PC-9 (cell line): ENCODE measurements at regions not wholly inside any gene's neighbourhood (a gene's known extent, or its start where the extent isn't known, plus 50 kb on each side); places are given as distances from the start of the nearest gene placed in this dataset.

Experiments
- BruUV-seq: library from RNA; stranded (reverse); fragments of 400-500 nt; replicated peaks from 2 replicates; lab custom pipeline; 2021; lab: Mats Ljungman, UMichigan
- CTCF ChIA-PET: fragments of 300-600 bp; sonication (Branson Sonifier 250); formaldehyde crosslinking; loops from one replicate; lab custom pipeline; 2022; ENCODE audit warnings: antibody characterized with exemption; lab: Charles Lee
- POLR2A ChIA-PET: fragments of 300-600 bp; sonication (Branson Sonifier 250); formaldehyde crosslinking; loops from one replicate; lab custom pipeline; 2022; ENCODE audit warnings: antibody characterized with exemption; ENCODE audit not compliant: unreplicated experiment; lab: Charles Lee
- DNase-seq, 2 experiments: peaks; one replicate each; pipeline versions ENCODE4 v3.0.0 to v3.0.0-alpha.2; 2015 to 2022; ENCODE audit warnings: mixed read lengths in 1 of 2
- H2AFZ ChIP-seq: fragments of 200-600 bp; sonication (generic); 2 replicates; pipeline ENCODE4 v1.8.1; 2017; ENCODE audit warnings: antibody characterized with exemption
- H3F3A ChIP-seq: fragments of 200-600 bp; sonication (generic); 2 replicates; pipeline ENCODE4 v1.8.1; 2017; ENCODE audit warnings: antibody characterized with exemption, mild to moderate bottlenecking, low read depth; ENCODE audit not compliant: insufficient read depth
- H3K27ac ChIP-seq: fragments of 200-600 bp; sonication (generic); 2 replicates; pipeline ENCODE4 v1.6.1; 2016; ENCODE audit warnings: mixed run types
- H3K27me3 ChIP-seq: fragments of 200-600 bp; sonication (generic); 2 replicates; pipeline ENCODE4 v1.6.1; 2016; ENCODE audit warnings: low read depth, mixed run types; ENCODE audit not compliant: insufficient read depth
- H3K36me3 ChIP-seq: fragments of 200-600 bp; sonication (generic); 2 replicates; pipeline ENCODE4 v1.6.1; 2016; ENCODE audit warnings: low read depth, mixed run types
- H3K4me1 ChIP-seq: fragments of 200-600 bp; sonication (generic); replicated peaks from 2 replicates; pipeline ENCODE4 v1.6.1; 2016; ENCODE audit warnings: mixed run types; ENCODE audit not compliant: insufficient read depth
- H3K4me2 ChIP-seq: fragments of 200-600 bp; sonication (generic); 2 replicates; pipeline ENCODE4 v1.6.1; 2017; ENCODE audit warnings: mixed run types
- H3K4me3 ChIP-seq: fragments of 200-600 bp; sonication (generic); 2 replicates; pipeline ENCODE4 v1.6.1; 2016; ENCODE audit warnings: mixed run types
- H3K79me2 ChIP-seq: fragments of 200-600 bp; sonication (generic); 2 replicates; pipeline ENCODE4 v1.6.1; 2017; ENCODE audit warnings: low read depth, mixed run types
- H3K9me2 ChIP-seq: fragments of 200-600 bp; sonication (generic); 2 replicates; pipeline ENCODE4 v1.8.1; 2017; ENCODE audit warnings: mild to moderate bottlenecking; ENCODE audit not compliant: insufficient read depth
- H3K9me3 ChIP-seq: fragments of 200-600 bp; sonication (generic); 2 replicates; pipeline ENCODE4 v1.8.1; 2016; ENCODE audit warnings: low read depth; ENCODE audit not compliant: insufficient read depth
- H4K20me1 ChIP-seq: fragments of 200-600 bp; sonication (generic); 2 replicates; pipeline ENCODE4 v1.8.1; 2017; ENCODE audit not compliant: insufficient read depth
- EZH2 ChIP-seq: fragments of 200-600 bp; sonication (generic); IDR thresholded peaks from 2 replicates; pipeline ENCODE4 v1.8.0; 2017; ENCODE audit warnings: antibody characterized with exemption, low read depth
- intact Hi-C: fragments of 100-400 bp; cut with micrococcal nuclease; formaldehyde crosslinking; loops from one replicate; pipeline ENCODE4 v1.10.0; 2022; ENCODE audit not compliant: unreplicated experiment
- TF ChIP-seq, protein P1 (sequence below): fragments of 200-600 bp; sonication (generic); conservative IDR thresholded peaks from 2 replicates; pipeline ENCODE4 v1.6.1; 2017; ENCODE audit warnings: mixed run types, antibody characterized with exemption, mild to moderate bottlenecking, moderate library complexity

DNA sequence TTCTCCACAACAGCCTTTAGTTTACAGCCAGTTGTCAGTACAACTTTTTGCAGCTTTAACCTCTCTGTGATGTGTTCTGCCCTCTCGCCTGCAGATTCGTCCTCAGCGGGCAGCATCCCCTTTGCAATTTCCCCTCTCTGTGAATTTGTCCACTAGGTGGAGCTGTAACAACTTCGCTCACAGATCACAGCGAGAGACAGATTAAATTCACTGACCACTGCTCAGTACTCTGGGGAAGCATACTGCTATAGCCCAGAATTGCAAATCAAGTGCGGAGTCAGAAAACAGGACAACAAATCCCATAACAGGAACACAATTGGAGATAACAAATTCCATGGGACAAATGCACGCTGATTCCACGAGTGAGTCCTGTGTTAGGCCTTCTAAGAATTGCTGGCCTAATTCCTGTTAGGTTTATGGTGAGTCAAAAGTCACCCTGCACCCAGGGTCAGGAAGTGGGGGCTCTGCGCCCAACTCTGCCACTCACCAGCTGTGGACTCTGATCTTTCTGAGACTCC is 2124.9 kb downstream of the MAT2B start:
- no TSS peak for BruUV-seq
- CTCF ChIA-PET = interaction anchor here (0.7 kb wide), 1 partner anchor 1615 kb away, joined by 11 read pairs; no protein-coding TSS in a partner anchor
- intact Hi-C loops = loop anchor here (5.0 kb wide), 2 partner anchors 252 to 1937 kb away; no protein-coding TSS in a partner anchor

DNA sequence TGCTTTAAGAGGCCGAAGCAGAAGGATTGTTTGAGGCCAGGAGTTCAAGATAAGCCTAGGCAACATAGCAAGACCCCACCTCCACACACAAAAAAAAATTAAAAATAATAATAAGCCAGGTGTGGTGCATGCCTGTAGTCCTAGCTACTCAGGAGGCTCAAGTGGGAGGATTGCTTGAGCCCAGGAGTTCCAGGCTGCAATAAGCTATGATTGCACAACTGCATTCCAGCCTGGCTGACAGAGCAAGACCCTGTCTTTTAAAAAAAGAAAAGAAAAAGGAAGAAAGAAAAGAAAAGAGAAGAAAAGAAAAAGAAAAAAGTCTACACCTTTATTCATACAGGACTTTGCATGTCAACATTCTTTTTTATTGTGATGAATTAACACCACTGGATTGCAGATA is 2125.8 kb downstream of the MAT2B start:
- ChIA-PET POLR2A (no interaction called here), CTCF (no interaction called here)
- no peak overlapping the region for H3K4me3 ChIP-seq
- no peak overlapping the region for H3K27ac ChIP-seq
- no peak for DNase-seq
- H3K9me2 ChIP-seq = no peaks in the 10 kb centered on the region
- H2AFZ ChIP-seq = no peak overlapping the region
- H3K4me2 ChIP-seq = no peak overlapping the region
- no peaks in the 10 kb centered on the region for H3K4me1 ChIP-seq
- H3K36me3 ChIP-seq = no peaks in the 10 kb centered on the region
- no peaks in the 10 kb centered on the region for H4K20me1 ChIP-seq
- intact Hi-C loops = loop anchor here (5.0 kb wide), 2 partner anchors 251 to 1936 kb away; no protein-coding TSS in a partner anchor
- H3F3A ChIP-seq = no peaks in the 10 kb centered on the region
- no TSS peak for BruUV-seq
- no peaks in the 10 kb centered on the region for H3K9me3 ChIP-seq
- TF ChIP-seq, protein P1, sequence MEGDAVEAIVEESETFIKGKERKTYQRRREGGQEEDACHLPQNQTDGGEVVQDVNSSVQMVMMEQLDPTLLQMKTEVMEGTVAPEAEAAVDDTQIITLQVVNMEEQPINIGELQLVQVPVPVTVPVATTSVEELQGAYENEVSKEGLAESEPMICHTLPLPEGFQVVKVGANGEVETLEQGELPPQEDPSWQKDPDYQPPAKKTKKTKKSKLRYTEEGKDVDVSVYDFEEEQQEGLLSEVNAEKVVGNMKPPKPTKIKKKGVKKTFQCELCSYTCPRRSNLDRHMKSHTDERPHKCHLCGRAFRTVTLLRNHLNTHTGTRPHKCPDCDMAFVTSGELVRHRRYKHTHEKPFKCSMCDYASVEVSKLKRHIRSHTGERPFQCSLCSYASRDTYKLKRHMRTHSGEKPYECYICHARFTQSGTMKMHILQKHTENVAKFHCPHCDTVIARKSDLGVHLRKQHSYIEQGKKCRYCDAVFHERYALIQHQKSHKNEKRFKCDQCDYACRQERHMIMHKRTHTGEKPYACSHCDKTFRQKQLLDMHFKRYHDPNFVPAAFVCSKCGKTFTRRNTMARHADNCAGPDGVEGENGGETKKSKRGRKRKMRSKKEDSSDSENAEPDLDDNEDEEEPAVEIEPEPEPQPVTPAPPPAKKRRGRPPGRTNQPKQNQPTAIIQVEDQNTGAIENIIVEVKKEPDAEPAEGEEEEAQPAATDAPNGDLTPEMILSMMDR = no peak
- TF ChIP-seq EZH2 = no peak
- H3K27me3 ChIP-seq = no peaks in the 10 kb centered on the region
- no peaks in the 10 kb centered on the region for H3K79me2 ChIP-seq

More for the DNA sequence above, 2124.9 kb downstream of the MAT2B start:
- Histone ChIP-seq H3F3A (no peaks in the 10 kb centered on the region), H3K4me2 (no peak overlapping the region), H3K4me1 (no peaks in the 10 kb centered on the region), H3K9me3 (no peaks in the 10 kb centered on the region), H4K20me1 (no peaks in the 10 kb centered on the region), H3K4me3 (no peak overlapping the region), H2AFZ (no peak overlapping the region), H3K79me2 (no peaks in the 10 kb centered on the region), H3K27ac (no peak overlapping the region), H3K36me3 (no peaks in the 10 kb centered on the region), H3K27me3 (no peaks in the 10 kb centered on the region), H3K9me2 (no peaks in the 10 kb centered on the region)
- POLR2A ChIA-PET = no interaction called here
- peak in 1 of 2 experiments; percentile 31 for DNase-seq
- TF ChIP-seq, protein P1 = peak; percentile 88
- TF ChIP-seq EZH2 = no peak

DNA sequence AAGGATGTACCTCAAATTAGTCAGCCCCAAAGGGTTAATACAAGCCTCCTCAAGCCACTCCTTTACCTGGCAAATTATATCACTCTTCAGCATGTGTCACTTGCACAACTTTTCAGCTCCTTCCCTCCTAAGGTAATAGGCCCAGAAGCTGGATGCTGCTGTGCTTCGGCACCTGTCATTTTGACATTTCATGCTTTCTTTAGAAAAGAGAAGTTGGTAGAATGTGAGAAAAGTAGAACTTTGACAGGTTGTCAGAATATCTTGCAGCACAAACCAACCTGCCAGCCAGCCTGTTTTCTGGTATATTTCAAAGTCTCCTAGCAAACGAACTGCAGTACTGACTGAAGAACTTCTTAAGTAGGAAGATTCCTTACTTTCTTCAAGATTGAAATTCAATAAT is 2136.9 kb downstream of the MAT2B start:
- ChIA-PET POLR2A (no interaction called here), CTCF (no interaction called here)
- Histone ChIP-seq H3K27me3 (no peaks in the 10 kb centered on the region), H3K4me3 (no peak overlapping the region), H3K27ac (no peak overlapping the region), H4K20me1 (0 out of 2 replicates have a peak, but pooled peaks cover 4% of the 10 kb centered on the region), H3F3A (no peaks in the 10 kb centered on the region), H3K36me3 (no peaks in the 10 kb centered on the region), H3K4me1 (no peaks in the 10 kb centered on the region), H2AFZ (no peak overlapping the region), H3K79me2 (no peaks in the 10 kb centered on the region), H3K9me2 (no peaks in the 10 kb centered on the region), H3K9me3 (no peaks in the 10 kb centered on the region), H3K4me2 (no peak overlapping the region)
- BruUV-seq = no TSS peak
- no peak for DNase-seq
- intact Hi-C loops = no loop called here
- TF ChIP-seq EZH2 = no peak
- TF ChIP-seq, protein P1 = no peak
